ENCODE measurements at regions not wholly inside any gene's neighbourhood (a gene's known extent, or its start where the extent isn't known, plus 50 kb on each side); places are given as distances from the start of the nearest gene placed in this dataset.

DNA sequence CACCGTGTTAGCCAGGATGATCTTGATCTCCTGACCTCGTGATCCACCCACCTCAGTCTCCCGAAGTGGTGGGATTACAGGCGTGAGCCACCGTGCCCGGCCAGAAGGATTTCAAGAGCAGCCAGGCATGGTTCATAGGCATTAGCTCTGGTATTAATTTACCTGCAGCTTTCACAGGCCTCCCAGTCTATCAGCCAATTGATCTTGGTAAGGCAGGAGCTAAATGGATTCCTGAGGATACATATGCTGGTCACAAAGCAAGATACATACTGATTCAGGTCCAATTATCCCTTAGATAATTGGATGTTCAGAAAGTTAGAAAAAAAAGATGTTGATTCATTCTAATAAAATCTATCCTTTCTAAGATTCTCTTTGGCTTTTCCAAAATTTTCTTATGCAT is 487.1 kb downstream of the TLE1 start:
- no peak for DNase-seq (ENCODE audit: extremely low read depth, low read depth)
- TF ChIP-seq, protein P1, sequence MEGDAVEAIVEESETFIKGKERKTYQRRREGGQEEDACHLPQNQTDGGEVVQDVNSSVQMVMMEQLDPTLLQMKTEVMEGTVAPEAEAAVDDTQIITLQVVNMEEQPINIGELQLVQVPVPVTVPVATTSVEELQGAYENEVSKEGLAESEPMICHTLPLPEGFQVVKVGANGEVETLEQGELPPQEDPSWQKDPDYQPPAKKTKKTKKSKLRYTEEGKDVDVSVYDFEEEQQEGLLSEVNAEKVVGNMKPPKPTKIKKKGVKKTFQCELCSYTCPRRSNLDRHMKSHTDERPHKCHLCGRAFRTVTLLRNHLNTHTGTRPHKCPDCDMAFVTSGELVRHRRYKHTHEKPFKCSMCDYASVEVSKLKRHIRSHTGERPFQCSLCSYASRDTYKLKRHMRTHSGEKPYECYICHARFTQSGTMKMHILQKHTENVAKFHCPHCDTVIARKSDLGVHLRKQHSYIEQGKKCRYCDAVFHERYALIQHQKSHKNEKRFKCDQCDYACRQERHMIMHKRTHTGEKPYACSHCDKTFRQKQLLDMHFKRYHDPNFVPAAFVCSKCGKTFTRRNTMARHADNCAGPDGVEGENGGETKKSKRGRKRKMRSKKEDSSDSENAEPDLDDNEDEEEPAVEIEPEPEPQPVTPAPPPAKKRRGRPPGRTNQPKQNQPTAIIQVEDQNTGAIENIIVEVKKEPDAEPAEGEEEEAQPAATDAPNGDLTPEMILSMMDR (IDR thresholded peaks at IDR 0.05; ENCODE audit: low read depth, low read length): no peak

DNA sequence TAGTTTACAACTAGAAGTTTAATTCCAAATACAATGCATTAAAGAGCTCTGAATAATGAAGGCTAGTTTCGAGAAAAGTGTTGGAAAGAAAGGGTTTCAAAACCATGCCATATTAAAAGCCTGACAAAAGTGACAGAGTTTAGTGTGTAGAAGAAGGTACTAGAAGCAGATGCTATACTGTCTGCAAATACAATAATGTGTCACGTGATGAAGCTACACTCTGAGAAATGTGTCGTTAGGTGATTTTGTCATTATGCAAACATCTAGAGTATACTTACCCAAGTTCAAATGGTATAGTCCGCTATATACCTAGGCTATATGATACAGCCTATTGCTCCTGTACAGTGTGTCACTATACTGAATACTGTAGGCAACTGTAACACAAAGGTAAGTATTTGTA is 494.1 kb downstream of the TLE1 start:
- TF ChIP-seq, protein P1 (IDR thresholded peaks at IDR 0.05; ENCODE audit: low read depth, low read length): no peak
- no peak for DNase-seq (ENCODE audit: extremely low read depth, low read depth)

DNA sequence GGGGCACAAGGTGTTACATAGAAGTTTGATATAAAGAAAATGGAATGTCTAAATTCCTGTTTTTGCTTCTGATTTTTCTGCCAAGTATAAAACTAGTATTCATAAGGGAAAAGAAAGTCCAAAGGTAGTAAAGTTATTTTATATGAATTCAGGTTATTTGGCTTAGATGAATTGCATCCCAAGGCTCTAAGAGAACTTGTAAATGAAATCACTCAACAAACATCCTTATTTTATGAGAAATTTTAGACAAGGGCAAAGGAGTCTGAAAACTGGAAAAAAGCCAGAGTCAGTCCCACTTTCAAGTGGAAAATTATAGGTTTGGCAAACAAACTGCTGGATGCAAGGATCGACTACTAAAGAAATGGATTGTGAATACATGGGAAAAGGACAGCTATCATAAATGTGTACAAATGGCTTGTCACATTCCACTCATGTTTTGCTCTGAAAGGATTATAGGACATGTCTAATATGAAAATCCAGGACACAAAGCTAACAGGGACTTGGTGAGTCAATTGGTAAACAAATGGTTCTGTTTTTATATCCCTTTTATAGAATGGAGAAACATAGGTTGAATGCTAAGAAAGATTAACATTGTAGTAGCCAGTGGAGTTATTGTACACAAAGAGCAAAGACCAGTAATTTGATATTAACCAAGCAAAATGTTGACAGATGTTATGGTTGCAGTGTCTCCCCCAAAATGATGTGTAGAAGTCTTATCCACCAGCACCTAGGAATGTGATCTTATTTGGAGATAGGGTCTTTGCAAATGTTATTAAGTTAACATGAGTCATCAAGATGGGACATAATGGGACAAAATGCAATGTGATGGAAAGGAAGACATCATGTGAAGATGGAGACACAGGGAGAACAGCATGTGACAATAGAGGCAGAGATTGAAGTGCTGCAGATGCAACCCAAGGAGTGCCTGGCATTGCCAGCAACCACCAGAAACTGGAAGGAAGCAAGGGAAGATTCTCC is 495.7 kb downstream of the TLE1 start:
- DNase-seq (ENCODE audit: extremely low read depth, low read depth): no peak
- TF ChIP-seq, protein P1 (IDR thresholded peaks at IDR 0.05; ENCODE audit: low read depth, low read length): no peak

- TF ChIP-seq, protein P1 (IDR thresholded peaks at IDR 0.05; ENCODE audit: low read depth, low read length): no peak
- no peak for DNase-seq (ENCODE audit: extremely low read depth, low read depth)
Observed at GRCh38 chr9:81191222-81191621, 498.1 kb downstream of the TLE1 start.

GRCh38 chr9:81190659-81191058 is 498.7 kb downstream of the TLE1 start:
- TF ChIP-seq, protein P1 (IDR thresholded peaks at IDR 0.05; ENCODE audit: low read depth, low read length): no peak
- DNase-seq (ENCODE audit: extremely low read depth, low read depth): no peak

DNA sequence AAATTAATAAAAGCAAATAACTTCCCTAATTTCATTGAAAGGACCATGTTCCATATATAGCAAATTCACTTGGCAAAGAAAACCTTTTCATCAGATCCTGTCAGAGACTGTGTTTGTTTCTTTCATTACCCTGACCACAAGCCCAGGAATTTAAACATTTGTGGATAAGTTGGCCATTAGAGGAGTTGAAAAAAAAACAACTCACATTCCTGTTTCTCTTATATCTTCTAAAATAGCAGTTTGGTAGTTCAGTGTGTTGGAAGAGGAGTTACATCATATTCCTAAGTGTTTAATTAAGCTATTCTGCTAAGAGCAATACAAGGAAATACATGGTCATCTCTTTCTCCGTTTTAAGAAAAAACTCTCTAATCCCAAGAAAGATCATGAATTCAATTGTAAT is 505.6 kb downstream of the TLE1 start:
- DNase-seq (ENCODE audit: extremely low read depth, low read depth): peak; percentile 14
- TF ChIP-seq, protein P1 (IDR thresholded peaks at IDR 0.05; ENCODE audit: low read depth, low read length): no peak

DNA sequence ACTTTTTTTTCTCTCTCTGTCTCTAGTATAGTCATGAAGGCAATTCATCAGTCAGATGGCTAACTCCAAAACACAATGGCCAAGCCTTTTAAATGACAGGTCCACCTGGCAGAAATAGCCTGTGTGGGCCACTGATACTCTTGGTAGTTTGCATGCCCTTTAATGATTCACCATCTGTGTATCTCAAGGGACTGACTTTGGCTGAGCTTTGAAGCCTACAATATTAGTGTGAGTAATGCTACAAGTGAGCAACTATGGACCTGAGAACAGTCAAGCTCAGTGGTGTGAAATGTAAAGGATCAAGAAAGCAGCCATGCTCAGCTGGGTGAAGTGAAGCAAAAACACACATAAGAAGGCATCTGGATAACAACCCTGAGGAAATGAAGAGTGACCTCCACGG is 506.9 kb downstream of the TLE1 start:
- TF ChIP-seq, protein P1 (IDR thresholded peaks at IDR 0.05; ENCODE audit: low read depth, low read length): no peak
- no peak for DNase-seq (ENCODE audit: extremely low read depth, low read depth)

Measured in AG09319 (cell line).